Thyroid gland (tissue), 4 donors: ENCODE measurements at regions not wholly inside any gene's neighbourhood (a gene's known extent, or its start where the extent isn't known, plus 50 kb on each side); places are given as distances from the start of the nearest gene placed in this dataset. TPM values are rescaled to one million over a fixed set of nuclear protein-coding genes. Genes with fewer than 3 reads are reported as not detected.
"Not testable (repeated sequence)": the region's sequence is repeated elsewhere in the genome, so short reads cannot be mapped to it uniquely, and the experiment has no call there.

ENCODE experiments used
- DNase-seq, 2 donors: peaks; one replicate each; pipeline ENCODE4 v3.0.0-alpha.2; 2019
- H3K27ac ChIP-seq, 3 donors: fragments of 200-600 bp; sonication (generic); 1 replicate in 2 of 3; 2 replicates in 1 of 3; pipeline ENCODE4 v1.5.1; 2016 to 2019; ENCODE audit warnings: mild to moderate bottlenecking in 1 of 3, moderate library complexity in 1 of 3
- H3K27me3 ChIP-seq: fragments of 200-600 bp; sonication (generic); one replicate; pipeline ENCODE4 v1.5.1; 2019
- H3K36me3 ChIP-seq, 2 donors: fragments of 200-600 bp; sonication (generic); one replicate each; pipeline ENCODE4 v1.5.1; 2016 to 2019
- H3K4me1 ChIP-seq, 2 donors: fragments of 200-600 bp; sonication (generic); one replicate each; pipeline ENCODE4 v1.5.1; 2017 to 2019
- H3K4me3 ChIP-seq, 3 donors: fragments of 200-600 bp; sonication (generic); replicated peaks in 1 of 3; 1 replicate in 2 of 3; 2 replicates in 1 of 3; pipeline ENCODE4 v1.5.1; 2016; ENCODE audit warnings: mild to moderate bottlenecking in 1 of 3
- H3K9me3 ChIP-seq: fragments of 200-600 bp; sonication (generic); one replicate; pipeline ENCODE4 v1.5.1; 2017
- CTCF ChIP-seq, 6 experiments: fragments of 200-600 bp in 3 of 6; fragments of 450-650 bp in 3 of 6; sonication (generic) in 3 of 6; IDR thresholded peaks; one replicate each; pipeline ENCODE4 v1.5.1; 2016 to 2019; ENCODE audit warnings: antibody characterized with exemption in 6 of 6, mild to moderate bottlenecking in 2 of 6, inconsistent platforms in 1 of 6, moderate library complexity in 1 of 6
- POLR2A ChIP-seq, 2 donors: fragments of 450-650 bp; IDR thresholded peaks; one replicate each; pipeline ENCODE4 v1.6.1; 2017; ENCODE audit warnings: antibody characterized with exemption in 2 of 2, mild to moderate bottlenecking in 2 of 2, moderate library complexity in 1 of 2
- WGBS, 2 donors: methylation state at CpG; one replicate each; pipeline ENCODE4 v1.1.5; 2017; 5-methylcytosine and 5-hydroxymethylcytosine counted together
- intact Hi-C: fragments of 100-400 bp; cut with DNase I; formaldehyde crosslinking; loops from one replicate; pipeline ENCODE4 v1.15.1; 2023
- small RNA-seq: library from RNA; depleted of rRNA; stranded (forward); fragments of <200 nt; gene quantifications from one replicate; pipeline ENCODE3, GENCODE V24; 2016

DNA sequence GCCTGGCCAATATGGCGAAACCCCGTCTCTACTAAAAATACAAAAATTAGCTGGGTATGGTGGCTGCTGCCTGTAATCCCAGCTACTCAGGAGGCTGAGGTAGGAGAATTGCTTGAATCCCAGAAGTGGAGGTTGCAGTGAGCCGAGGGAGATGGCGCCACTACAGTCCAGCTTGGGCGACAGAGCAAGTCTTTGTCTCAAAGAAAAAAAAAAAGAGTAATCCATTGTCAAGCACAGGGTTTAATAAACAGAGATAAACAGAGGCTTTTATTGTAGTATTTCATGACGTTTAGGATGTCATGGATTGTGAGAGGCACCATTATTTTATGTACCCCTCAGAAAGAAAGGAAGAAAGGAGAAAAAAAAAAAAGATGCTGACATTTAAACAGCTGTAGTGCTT, 75.2 kb upstream of the RNU2-1 start:
- Histone ChIP-seq H3K4me1 (no peaks in the 10 kb centered on the region), H3K36me3 (no peaks in the 10 kb centered on the region), H3K27me3 (no peaks in the 10 kb centered on the region), H3K9me3 (no peaks in the 10 kb centered on the region), H3K4me3 (no peak overlapping the region), H3K27ac (no peak overlapping the region)
- TF ChIP-seq CTCF (IDR thresholded peaks at IDR 0.05), result no peak
- TF ChIP-seq POLR2A (IDR thresholded peaks at IDR 0.05), result no peak
- 77% methylated on average over 6 of the region's 6 CpGs for WGBS, 2 donors
- intact Hi-C loops, result no loop called here
- DNase-seq, result no peak

DNA sequence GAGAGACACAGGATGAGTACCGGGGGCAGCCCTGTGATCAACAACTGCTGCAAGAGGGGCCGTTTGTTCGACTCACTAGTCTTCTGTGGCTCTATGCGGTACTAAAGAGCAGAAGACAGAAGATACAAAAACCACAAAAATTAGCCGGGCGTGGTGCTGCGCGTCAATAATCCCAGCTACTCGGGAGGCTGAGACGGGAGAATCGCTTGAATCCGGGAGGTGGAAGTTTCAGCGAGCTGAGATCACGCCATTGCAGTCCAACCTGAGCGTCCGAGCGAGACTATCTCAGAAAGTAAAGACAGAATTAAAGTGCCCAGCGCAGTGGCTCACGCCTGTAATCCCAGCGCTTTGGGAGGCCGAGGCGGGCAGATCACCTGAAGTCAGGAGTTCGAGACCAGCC, 71.0 kb upstream of the RNU2-1 start:
- H3K4me3 ChIP-seq, H3K27ac ChIP-seq, DNase-seq, H3K36me3 ChIP-seq, H3K27me3 ChIP-seq, intact Hi-C loops, H3K4me1 ChIP-seq, H3K9me3 ChIP-seq: not testable (repeated sequence)
- WGBS, 2 donors, result 100% methylated on average over 1 of the region's 23 CpGs; no CpG with 5 or more reads in 1 of the 2 donors

DNA sequence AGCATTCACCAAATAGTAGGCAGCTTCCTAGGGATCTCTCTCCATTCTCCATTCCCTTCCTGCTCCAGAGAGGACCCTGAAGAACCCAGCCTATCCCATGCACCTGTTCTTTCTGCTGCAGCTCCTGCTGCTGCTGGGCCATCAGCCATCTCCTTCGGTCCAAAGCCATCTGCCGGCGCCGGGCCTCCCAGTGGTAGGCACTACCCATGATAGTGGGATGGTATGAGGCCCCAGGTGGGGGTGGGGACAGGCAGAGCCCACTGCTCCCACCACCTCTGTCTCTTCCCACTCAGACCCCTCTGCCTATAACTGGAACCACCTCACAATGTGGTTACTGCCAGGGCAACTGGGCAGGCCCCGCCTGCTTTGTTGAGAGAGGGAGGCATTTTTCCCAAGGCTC, 69.3 kb upstream of the RNU2-1 start:
- intact Hi-C loops, H3K27me3 ChIP-seq, H3K9me3 ChIP-seq, H3K4me3 ChIP-seq, DNase-seq, H3K4me1 ChIP-seq, H3K27ac ChIP-seq, H3K36me3 ChIP-seq: not testable (repeated sequence)
- no CpG with 5 or more reads among the region's 5 CpGs for WGBS, 2 donors

GRCh38 chr17:43299300-43300076, 65.7 kb upstream of the RNU2-1 start:
- H3K27ac ChIP-seq, H3K4me3 ChIP-seq, H3K27me3 ChIP-seq, intact Hi-C loops, H3K9me3 ChIP-seq, H3K4me1 ChIP-seq, DNase-seq, H3K36me3 ChIP-seq: not testable (repeated sequence)
- WGBS, 2 donors, result no CpG with 5 or more reads among the region's 37 CpGs

GRCh38 chr17:43289670-43290069, 55.9 kb upstream of the RNU2-1 start:
- H3K27me3 ChIP-seq, H3K4me3 ChIP-seq, H3K4me1 ChIP-seq, H3K36me3 ChIP-seq, DNase-seq, H3K27ac ChIP-seq, intact Hi-C loops, H3K9me3 ChIP-seq: not testable (repeated sequence)
- no CpG with 5 or more reads among the region's 11 CpGs for WGBS, 2 donors

GRCh38 chr17:43283606-43284005, 49.8 kb upstream of the RNU2-1 start:
- H3K36me3 ChIP-seq, DNase-seq, H3K9me3 ChIP-seq, H3K4me3 ChIP-seq, H3K27me3 ChIP-seq, intact Hi-C loops, H3K27ac ChIP-seq, H3K4me1 ChIP-seq: not testable (repeated sequence)
- WGBS, 2 donors, result no CpG with 5 or more reads among the region's 15 CpGs

Small RNAs in the stretch of these regions (small RNA-seq; reads per million reads assigned to genes)
- gene RF00004, result not detected
